HG03342 (cell line): ENCODE measurements at regions not wholly inside any gene's neighbourhood (a gene's known extent, or its start where the extent isn't known, plus 50 kb on each side); places are given as distances from the start of the nearest gene placed in this dataset.

ENCODE experiments used
- ATAC-seq: cut with Tn5 transposase; IDR thresholded peaks from one replicate; pipeline ENCODE4 v1.9.1; 2021; ENCODE audit warnings: mild to moderate bottlenecking, moderate library complexity; ENCODE audit not compliant: unreplicated experiment

DNA sequence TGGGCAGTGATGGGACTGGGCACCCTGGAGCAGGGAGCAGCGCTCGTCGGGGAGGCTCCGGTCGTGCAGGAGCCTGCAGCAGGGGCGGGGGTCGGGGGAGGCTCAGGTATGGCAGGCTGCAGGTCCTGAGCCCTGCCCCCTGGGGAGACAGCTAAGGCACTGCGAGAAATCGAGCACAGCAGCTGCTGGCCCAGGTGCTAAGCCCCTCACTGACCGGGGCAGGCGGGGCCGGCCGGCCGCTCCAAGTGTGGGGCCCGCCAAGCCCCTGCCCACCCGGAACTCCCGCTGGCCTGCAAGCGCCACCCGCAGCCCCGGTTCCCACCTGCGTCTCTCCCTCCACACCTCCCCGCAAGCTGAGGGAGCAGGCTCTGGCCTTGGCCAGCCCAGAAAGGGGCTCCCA, 326.8 kb upstream of the TMTC1 start:
- ATAC-seq: no peak

DNA sequence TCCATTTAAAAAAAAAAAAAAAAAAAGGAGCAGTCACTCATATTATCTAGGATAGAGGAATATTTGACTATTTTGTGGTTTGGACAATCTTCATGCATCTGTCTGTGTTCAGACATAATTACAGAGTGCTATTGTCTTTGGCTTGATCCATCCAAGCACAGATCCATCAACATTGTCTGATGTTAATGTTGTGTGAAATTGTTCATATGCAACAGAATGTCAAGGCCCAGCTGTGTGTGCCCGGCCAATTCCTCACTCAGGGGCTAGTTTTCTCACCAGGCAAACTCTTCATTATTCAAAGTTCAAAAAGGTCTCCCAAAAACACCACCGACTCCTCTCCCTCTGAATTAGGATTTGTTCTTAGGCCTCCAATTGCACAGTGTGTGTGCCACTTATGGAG, 324.9 kb upstream of the TMTC1 start:
- ATAC-seq: no peak

DNA sequence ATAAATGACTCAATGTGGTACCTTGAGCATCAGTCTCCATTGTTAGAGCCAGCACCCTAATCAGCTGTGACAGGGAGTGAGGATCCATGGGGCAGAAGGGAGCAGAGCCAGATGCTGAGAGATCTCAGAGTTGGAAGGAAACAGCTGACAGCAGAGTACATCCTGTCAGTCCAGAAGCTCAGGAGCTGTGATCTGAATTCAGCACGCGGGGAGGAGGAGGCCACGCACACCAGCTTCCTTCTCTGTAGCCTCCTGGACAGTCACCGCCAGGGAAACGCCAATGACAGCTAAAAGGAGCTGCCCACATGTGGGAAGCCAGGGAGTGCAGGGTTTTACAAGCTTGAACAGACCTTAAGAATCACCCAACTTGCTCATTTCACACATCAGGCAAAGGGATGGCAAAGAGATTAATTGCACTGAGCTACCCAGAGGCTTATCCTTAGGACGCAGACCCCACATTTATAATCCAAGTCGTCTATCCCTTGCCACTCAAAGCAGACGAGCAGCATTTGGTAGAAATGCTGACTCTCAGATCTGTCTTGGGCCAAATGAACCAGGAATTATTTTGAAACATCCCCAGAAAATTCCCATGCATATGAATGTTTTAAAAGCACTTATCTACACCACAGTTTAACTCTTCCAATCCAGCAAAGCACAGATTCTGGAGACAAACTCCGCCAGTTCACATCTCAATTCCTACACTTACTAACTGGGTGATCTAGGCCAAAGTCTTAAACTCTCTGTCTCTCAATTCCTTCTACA, 322.6 kb upstream of the TMTC1 start:
- ATAC-seq: no peak

DNA sequence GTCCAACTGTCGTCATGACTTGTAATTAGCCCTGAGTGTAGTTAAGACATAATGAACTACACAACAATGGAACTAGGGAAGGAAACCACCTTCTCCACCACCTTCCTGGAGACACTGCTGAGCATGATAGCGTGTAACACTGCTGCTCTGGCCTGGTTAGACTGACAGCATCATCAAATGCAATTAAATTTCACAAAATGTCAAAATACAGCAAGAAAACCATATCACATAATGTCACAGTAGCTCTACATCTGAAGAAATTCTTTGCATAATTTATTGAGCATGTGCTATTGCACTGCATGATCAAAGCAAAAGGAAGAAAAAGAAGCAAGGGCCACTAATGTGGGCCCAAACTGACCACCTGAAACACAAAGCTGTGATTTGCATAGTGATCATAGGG, 321.8 kb upstream of the TMTC1 start:
- ATAC-seq: no peak

DNA sequence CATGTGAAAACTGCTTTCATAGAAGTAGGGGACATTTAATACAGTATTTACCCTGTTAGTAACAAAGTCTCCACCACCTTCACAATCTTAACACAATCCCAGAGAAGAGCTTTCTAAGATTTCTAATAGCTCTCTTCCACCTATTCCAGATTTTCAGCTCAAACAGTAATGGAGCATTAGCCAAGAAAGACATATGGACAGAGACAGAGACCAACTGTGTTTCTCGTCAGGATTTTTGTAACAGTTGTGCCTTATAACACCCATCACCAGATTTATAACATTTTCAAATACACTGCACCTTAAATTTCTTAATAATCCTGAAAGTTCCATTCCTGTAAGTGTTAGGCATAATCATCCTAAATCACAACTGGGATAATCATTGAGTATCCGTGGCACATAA, 321.2 kb upstream of the TMTC1 start:
- no peak for ATAC-seq

DNA sequence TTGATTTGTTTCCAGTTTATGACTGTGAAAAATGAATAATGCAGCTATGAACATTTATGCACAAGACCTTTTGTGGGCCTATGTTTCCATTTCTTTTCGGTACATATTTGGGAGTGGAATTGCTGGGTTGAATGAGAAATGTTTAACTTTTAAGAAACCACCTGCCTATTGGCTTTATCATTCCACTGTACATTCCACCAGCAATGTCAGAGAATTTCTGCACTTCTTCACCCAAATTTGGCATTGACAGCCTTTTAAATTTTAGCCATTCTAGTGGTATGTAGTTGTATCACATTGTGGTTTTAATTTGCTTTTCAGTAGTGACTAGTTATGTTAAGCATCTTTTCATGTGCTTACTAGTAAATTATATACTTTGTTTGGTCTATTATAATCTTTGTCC, 317.0 kb upstream of the TMTC1 start:
- no peak for ATAC-seq

DNA sequence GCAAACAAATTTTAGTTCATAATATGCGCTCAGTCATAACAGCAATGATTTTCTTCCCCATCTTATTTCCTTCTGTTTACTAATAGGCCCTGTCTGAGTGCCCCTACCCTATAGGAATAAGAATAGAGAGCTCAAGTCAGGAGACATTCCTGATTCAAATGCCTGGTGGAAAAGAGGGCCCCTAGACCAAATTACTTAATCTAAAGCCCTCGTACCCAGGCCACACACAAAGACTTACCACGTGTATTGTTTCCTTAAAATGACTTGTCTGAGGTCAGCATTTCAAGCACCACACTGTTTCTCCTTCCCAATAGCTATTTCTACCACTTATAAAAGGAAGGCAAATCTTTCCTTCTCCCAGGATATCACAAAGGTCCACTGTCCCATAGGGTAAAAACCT, 314.9 kb upstream of the TMTC1 start:
- ATAC-seq: no peak

DNA sequence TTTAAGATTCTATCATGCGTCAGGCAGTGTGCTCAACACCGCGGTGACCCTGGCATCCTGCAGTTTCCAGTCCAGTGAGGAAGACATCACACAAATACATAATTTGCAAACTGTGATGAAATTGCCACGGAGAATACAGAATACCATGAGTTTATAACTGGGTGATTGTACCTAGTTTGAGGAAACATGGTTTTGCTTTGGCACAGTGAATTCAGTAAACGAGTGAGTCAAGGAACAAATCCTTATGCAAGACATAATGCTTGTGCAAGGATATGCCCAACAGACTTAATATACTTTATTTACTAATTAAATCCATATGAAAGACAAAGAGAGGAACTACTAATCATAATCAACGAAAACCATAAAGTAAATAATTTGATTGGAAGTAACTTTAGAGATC, 311.8 kb upstream of the TMTC1 start:
- no peak for ATAC-seq

DNA sequence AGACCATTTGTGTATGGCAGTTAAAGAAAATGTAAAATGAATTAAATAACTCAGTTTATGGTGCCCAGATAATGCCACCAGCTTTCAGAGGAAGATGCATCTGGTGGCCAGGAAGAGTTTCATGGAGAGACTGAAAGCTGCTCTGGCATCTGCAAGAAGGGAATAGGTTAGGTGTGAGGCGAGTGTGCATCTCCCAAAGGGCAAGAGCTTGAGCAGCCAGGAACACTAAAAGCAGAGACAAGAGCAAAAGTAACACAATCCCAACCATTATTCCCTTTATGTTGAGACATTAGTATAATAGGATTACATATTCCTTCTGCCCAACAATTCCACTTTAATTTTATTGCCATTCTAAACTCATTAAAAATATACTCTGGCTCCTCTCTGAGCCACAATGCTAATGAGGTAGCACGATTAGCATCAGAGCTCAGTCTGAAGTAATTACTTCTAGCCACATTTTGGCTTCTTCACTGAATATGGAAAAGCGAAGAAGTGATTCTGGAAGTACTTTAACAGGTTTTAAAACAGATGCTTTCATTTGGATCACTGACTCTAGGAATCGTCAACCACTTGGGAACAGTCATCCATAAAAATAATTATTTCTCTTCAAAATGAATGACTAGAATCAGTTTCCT, 309.4 kb upstream of the TMTC1 start:
- ATAC-seq: no peak

DNA sequence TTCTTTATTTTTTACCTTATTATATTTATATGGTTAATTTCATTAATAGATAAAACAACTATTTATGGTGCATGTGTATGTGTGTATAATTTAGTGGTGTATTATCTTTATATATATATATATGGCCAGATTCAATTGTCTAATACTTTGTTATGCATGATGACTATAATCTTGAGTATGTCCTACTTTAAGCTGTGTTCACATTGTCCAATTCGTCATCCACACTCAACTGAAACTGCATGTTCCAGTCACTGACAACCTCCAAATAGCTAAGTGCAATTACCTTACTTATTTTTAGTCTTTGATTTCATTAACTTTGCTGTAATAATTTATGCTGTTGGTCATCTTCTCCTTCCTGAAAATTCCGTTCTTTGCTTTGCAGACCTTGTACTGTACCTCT, 306.5 kb upstream of the TMTC1 start:
- no peak for ATAC-seq

DNA sequence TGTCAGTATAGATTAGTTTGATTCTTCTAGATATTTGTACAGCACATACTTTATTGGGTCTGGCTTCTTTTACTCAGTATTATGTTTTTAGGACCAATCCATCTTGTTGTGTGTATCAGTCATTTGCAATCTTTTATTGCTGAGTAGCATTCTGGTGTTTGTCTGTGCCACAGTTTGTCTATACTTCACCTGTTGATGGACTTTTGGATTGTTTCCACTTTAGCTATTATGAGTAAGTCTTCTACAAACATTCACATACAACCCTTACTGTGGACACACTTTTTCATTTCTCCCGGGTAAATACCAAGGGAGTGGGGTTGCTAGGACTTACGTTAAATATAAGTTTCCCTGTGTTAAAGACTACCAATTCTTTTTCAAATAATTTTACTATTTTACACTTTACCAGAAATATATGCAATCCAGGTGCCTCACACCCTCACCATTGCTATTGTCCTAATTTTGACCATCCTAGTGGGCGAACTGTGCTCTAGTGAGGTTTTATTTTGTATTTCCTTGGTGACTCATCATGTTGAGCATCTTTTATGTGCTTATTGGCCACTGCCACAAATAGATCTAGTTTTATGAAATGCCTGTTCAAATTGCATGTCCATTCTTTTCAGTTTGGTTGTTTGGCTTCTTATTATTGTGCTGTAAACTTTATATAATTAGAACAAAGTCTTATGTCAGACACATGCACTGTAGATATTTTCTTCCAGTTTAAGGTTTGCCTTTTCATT, 304.7 kb upstream of the TMTC1 start:
- no peak for ATAC-seq

DNA sequence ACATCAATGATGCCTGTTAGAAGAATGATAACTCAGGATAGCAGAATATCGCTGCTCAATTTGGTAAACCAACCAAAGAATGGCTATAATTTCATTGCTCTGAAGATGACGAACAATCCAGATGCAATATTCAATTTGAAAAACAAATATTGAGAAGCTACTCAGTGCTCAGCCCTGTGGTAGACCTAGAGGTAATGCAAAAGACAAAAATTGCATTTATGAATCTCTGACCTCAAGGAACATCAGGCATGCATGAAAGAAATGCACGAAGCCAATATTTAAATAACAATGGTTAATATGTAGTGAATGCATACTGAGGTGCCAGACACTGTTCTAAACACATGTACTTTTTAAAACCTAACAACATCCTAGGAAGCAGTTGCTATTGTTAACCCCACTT, 298.6 kb upstream of the TMTC1 start:
- ATAC-seq: no peak

DNA sequence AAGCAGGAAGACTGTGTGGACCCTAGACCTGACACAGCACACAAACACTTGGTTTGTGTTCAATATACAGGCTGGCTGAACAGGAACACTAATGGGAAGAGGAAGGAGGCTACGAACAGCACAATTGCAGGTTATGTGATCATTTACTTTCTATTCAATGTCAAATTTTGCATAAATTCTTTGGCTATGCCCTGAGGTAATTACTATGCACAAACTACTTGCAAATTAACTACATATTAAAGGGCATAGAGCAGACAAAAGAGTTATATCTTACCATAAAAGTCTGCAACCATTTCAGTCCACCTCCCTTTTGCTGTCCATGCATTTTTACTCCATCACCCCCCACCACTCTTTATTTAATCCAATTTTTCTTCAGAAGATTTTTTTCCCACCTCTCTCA, 291.2 kb upstream of the TMTC1 start:
- no peak for ATAC-seq

DNA sequence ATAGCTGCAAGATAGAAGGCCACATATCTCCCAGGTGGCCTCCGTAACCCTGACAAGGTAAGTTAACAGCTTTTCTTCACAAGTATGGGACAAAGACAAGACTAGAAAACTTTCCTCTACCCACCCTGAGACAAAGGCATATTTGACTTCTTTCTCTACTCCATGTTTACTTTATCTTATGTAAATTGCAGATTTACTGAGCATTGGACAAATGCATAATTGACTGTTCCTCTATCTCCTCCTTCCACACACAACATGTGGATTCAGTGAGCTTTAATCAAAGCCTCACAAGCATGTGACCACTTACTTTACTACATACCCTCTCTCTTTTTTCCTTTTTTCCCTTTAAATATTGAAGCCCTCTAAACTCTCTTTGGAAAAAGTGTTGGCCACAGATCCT, 289.1 kb upstream of the TMTC1 start:
- ATAC-seq: no peak

DNA sequence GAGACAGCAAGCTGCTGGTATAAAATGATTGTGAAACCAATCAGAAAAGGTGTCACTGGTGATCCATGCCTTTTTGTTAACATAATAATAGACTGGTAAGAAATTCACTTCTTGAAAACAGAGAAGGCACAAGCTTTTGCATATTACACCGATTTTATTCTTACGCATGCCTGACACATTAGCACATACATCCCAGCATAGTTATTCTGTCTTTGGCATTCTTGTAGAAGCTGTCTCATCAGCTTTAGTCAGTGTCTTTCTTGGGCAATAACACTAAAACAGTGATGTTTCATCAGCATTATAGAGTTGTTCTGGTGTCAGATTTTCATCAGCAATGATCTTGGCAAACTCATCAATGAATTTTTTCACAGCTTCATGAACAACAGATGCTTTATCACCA, 283.4 kb upstream of the TMTC1 start:
- ATAC-seq: no peak

DNA sequence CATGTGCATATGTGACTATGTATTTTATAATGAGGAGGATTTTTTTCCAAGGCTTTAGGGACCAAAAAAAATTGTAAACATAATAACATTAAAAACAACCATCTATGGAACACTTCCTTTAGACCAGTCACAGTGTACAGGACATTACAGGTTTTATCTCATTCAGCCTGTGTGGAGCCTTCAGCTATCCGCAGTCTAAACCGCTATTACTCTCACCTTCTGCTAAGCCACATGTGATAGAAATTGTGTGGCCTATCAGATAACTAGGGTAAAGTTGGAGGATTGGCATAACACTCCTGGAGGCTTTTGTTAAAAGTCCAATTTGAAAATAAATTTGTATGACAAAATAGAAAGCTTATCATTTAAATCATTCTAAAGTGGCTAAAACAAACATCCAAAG, 281.2 kb upstream of the TMTC1 start:
- no peak for ATAC-seq

DNA sequence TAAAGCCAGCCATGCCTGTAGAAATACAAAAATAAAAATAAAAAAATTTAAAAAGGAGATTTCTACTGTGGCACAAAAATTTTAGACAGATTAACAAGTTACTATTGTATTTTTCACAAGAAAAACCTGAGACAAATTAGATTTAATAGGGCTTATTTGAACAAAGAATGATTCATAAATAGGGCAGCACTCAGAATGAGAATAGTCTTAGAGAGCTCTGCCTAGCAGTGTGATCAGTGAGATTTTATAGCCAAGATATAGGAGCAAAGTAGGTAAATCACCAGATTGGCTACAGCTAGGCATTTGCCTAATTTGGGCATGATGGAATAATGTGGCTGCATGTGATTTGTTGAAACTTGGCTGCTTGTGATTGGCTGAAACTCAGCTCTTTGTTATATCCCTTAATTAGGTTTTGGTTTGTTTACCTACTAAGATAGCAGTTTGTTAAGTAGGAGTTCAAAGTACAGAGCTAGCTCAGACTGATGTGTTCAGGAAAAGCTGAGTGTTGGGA, 279.7 kb upstream of the TMTC1 start:
- ATAC-seq: no peak

DNA sequence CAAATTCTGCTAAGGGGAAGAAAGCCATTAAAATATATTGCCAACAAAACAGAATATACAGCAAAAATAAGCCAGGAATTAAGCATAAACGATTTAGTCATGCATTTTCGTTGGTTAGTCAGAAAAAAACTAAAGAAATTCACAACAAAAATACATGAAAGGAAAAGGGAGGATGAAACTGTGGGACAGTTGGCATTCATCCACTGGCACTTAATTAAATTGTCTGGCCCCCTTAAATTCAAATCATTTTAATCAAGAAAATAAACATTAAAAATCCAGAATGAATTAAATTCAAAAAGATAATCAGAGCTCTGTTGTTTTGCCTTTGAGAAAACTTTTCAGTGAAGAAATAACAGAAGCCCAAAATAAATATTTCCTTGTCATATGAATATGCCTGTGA, 264.6 kb upstream of the TMTC1 start:
- ATAC-seq: no peak

DNA sequence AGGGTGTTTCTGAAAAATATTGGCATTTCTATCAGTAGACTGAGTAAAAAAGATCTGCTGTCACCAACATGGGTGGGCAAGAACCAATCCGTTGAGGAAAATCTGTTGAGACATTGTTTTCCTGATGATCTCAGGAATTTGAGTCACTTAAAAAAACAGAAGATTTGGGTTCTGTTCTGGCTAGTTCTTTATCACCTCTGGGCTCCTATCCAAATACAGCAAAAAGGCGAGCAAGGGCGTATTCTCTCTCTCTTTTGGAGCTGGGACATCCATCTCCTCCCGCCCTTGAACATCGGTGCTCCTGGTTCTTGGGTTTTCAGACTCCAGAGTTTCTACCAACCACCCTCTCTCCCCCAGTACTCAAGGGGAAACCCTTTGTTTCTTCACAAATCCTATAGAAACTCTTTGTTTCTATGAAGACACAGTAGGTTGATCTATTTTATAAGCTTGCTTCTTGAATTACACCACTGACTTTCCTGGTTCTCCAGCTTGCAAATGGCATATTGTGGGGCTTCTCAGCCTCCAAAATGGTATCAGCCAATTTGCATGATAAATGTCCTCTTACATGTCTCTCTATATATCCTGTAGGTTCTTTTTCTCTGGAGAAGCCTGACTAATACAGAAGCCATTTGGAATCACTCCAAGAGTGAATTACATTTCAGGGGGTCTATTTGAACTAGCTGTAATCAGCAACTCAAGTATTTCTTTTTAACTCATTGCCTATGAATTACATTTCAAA, 263.9 kb upstream of the TMTC1 start:
- no peak for ATAC-seq

DNA sequence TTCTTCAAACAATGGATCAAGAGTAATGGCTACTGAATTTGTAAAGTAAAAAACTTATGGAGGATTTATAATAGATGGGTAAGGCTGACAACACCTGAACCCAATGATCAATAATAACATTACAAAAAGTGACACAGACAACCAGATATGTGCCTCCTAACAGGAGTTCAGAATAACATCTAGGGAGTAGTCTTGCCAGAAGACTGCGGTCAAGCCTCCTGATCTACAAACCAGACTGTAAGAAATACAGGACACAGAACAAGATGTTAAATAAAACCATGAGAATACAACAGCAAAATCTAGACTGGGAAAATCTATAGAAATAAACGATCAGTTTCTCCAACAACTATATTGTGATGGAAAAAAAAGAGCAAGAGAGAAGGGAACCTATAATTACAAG, 262.6 kb upstream of the TMTC1 start:
- no peak for ATAC-seq

DNA sequence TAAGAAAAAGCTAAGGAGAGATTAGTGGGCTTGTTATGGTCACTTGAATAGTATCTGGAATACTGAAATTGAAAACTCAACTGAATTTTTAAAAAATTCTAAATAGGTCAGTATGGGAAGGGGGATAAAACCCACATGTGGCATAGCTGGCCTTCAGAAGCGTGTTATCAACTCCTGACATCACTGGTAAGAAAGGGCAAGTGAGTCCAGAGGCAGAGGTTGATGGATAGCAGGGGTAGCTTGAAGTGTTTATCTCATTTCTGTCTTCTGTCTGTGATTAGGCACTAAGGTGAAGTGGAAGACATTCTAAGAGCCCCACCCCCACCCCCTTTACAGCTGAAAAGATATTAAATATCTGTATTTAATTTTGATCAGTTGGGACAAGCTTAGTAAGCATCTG, 261.4 kb upstream of the TMTC1 start:
- ATAC-seq: no peak
